H9 (cell line): ENCODE measurements at regions not wholly inside any gene's neighbourhood (a gene's known extent, or its start where the extent isn't known, plus 50 kb on each side); places are given as distances from the start of the nearest gene placed in this dataset.

Experiments used
- DNase-seq: peaks from one replicate; pipeline ENCODE4 v3.0.0-alpha.2; 2017
- H2AFZ ChIP-seq: one replicate; pipeline ENCODE4 v1.6.1; 2013; ENCODE audit warnings: mild to moderate bottlenecking, low read length, control low read depth, moderate library complexity
- H2AK5ac ChIP-seq: 2 replicates; pipeline ENCODE4 v1.6.1; 2013; ENCODE audit warnings: low read length, control low read depth, mixed read lengths; ENCODE audit not compliant: insufficient read length
- H2BK120ac ChIP-seq: one replicate; pipeline ENCODE4 v1.6.1; 2013; ENCODE audit warnings: low read depth, mild to moderate bottlenecking, low read length, control low read depth, inconsistent platforms; ENCODE audit not compliant: poor library complexity, severe bottlenecking
- H2BK12ac ChIP-seq: 2 replicates; pipeline ENCODE4 v1.6.1; 2013; ENCODE audit warnings: low read length, control low read depth, mixed read lengths, low read depth; ENCODE audit not compliant: insufficient read length
- H2BK15ac ChIP-seq: 2 replicates; pipeline ENCODE4 v1.6.1; 2013; ENCODE audit warnings: low read depth, low read length, control low read depth
- H2BK20ac ChIP-seq: one replicate; pipeline ENCODE4 v1.6.1; 2013; ENCODE audit warnings: low read depth, mild to moderate bottlenecking, low read length, control low read depth, inconsistent platforms; ENCODE audit not compliant: poor library complexity, severe bottlenecking
- H2BK5ac ChIP-seq: 2 replicates; pipeline ENCODE4 v1.6.1; 2013; ENCODE audit warnings: low read length, control low read depth, mixed read lengths; ENCODE audit not compliant: insufficient read length
- H3K14ac ChIP-seq: 2 replicates; pipeline ENCODE4 v1.6.1; 2013; ENCODE audit warnings: low read length, control low read depth; ENCODE audit not compliant: insufficient read depth
- H3K18ac ChIP-seq: 2 replicates; pipeline ENCODE4 v1.6.1; 2013; ENCODE audit warnings: low read depth, mild to moderate bottlenecking, mixed read lengths, low read length, control low read depth; ENCODE audit not compliant: insufficient read length
- H3K23ac ChIP-seq: 2 replicates; pipeline ENCODE4 v1.6.1; 2013; ENCODE audit warnings: low read length, control low read depth, mixed read lengths, low read depth; ENCODE audit not compliant: insufficient read length
- H3K23me2 ChIP-seq: 2 replicates; pipeline ENCODE4 v1.6.1; 2013; ENCODE audit warnings: low read depth, mild to moderate bottlenecking, mixed read lengths, low read length, control low read depth; ENCODE audit not compliant: insufficient read length, poor library complexity, severe bottlenecking
- H3K27ac ChIP-seq: 2 replicates; pipeline ENCODE4 v1.5.1; 2013; ENCODE audit warnings: low read length, control low read depth, mixed read lengths, low read depth; ENCODE audit not compliant: insufficient read length
- H3K27me3 ChIP-seq: 2 replicates; pipeline ENCODE4 v1.6.1; 2013; ENCODE audit warnings: low read length, control low read depth, inconsistent platforms; ENCODE audit not compliant: insufficient read depth
- H3K4ac ChIP-seq: 2 replicates; pipeline ENCODE4 v1.6.1; 2013; ENCODE audit warnings: low read depth, mild to moderate bottlenecking, control low read depth, inconsistent platforms, low read length, moderate library complexity
- H3K4me1 ChIP-seq: 2 replicates; pipeline ENCODE4 v1.6.1; 2013; ENCODE audit warnings: low read length, control low read depth, inconsistent platforms; ENCODE audit not compliant: insufficient read depth
- H3K4me2 ChIP-seq: 2 replicates; pipeline ENCODE4 v1.6.1; 2013; ENCODE audit warnings: low read length, control low read depth, mixed read lengths; ENCODE audit not compliant: insufficient read length, insufficient read depth
- H3K56ac ChIP-seq: 2 replicates; pipeline ENCODE4 v1.6.1; 2013; ENCODE audit warnings: low read depth, mild to moderate bottlenecking, mixed read lengths, low read length, control low read depth; ENCODE audit not compliant: insufficient read length
- H3K79me1 ChIP-seq: 2 replicates; pipeline ENCODE4 v1.6.1; 2013; ENCODE audit warnings: low read depth, mild to moderate bottlenecking, moderate library complexity, low read length, control low read depth, inconsistent platforms; ENCODE audit not compliant: insufficient read depth, poor library complexity, severe bottlenecking
- H3K79me2 ChIP-seq: 2 replicates; pipeline ENCODE4 v1.6.1; 2013; ENCODE audit warnings: low read length, control low read depth, inconsistent platforms; ENCODE audit not compliant: insufficient read depth
- H3K9ac ChIP-seq: 2 replicates; pipeline ENCODE4 v1.6.1; 2013; ENCODE audit warnings: low read length, control low read depth, mixed read lengths; ENCODE audit not compliant: insufficient read length; ENCODE audit errors: extremely low read depth
- H3K9me3 ChIP-seq: one replicate; pipeline ENCODE4 v1.6.1; 2013; ENCODE audit warnings: low read depth, low read length, inconsistent platforms; ENCODE audit not compliant: control insufficient read depth
- H3T11ph ChIP-seq: one replicate; pipeline ENCODE4 v1.6.1; 2013; ENCODE audit warnings: mild to moderate bottlenecking, low read length, control low read depth, inconsistent platforms
- H4K20me1 ChIP-seq: one replicate; pipeline ENCODE4 v1.6.1; 2013; ENCODE audit not compliant: control insufficient read depth, insufficient read length, insufficient read depth
- H4K5ac ChIP-seq: 2 replicates; pipeline ENCODE4 v1.6.1; 2013; ENCODE audit warnings: low read depth, mild to moderate bottlenecking, mixed read lengths, low read length, control low read depth; ENCODE audit not compliant: insufficient read length
- H4K8ac ChIP-seq: replicated peaks from 2 replicates; pipeline ENCODE4 v1.6.1; 2013; ENCODE audit warnings: low read length, control low read depth, mixed read lengths, low read depth; ENCODE audit not compliant: insufficient read length
- H4K91ac ChIP-seq: 2 replicates; pipeline ENCODE4 v1.6.1; 2013; ENCODE audit warnings: low read depth, mild to moderate bottlenecking, moderate library complexity, mixed read lengths, low read length, control low read depth; ENCODE audit not compliant: insufficient read length
- H3K27ac Mint-ChIP-seq, 3 experiments: 2 replicates in 2 of 3; 3 replicates in 1 of 3; pipeline ENCODE4 v1.8.0; 2020 to 2021; ENCODE audit warnings: mixed read lengths in 3 of 3, mild to moderate bottlenecking in 1 of 3, moderate library complexity in 1 of 3
- H3K27me3 Mint-ChIP-seq: 2 replicates; pipeline ENCODE4 v1.8.0; 2021; ENCODE audit warnings: low read depth, mild to moderate bottlenecking, moderate library complexity, mixed read lengths
- H3K36me3 Mint-ChIP-seq, 3 experiments: 2 replicates in 2 of 3; 3 replicates in 1 of 3; pipeline ENCODE4 v1.8.0; 2020 to 2021; ENCODE audit warnings: low read depth in 3 of 3, mixed read lengths in 3 of 3; ENCODE audit not compliant: insufficient read depth in 1 of 3
- H3K4me1 Mint-ChIP-seq, 2 experiments: 2 replicates each; pipeline ENCODE4 v1.8.0; 2020; ENCODE audit warnings: mixed read lengths in 2 of 2
- H3K4me3 Mint-ChIP-seq, 2 experiments: 2 replicates in 1 of 2; 3 replicates in 1 of 2; pipeline ENCODE4 v1.8.0; 2020 to 2021; ENCODE audit warnings: mild to moderate bottlenecking in 2 of 2, mixed read lengths in 2 of 2, moderate library complexity in 1 of 2
- H3K9me3 Mint-ChIP-seq, 2 experiments: 2 replicates in 1 of 2; 3 replicates in 1 of 2; pipeline ENCODE4 v1.8.0; 2020; ENCODE audit warnings: mild to moderate bottlenecking in 2 of 2, mixed read lengths in 2 of 2, moderate library complexity in 1 of 2
- CTCF ChIP-seq: fragments of 200-600 bp; sonication (generic); conservative IDR thresholded peaks from 3 replicates; pipeline ENCODE4 v1.8.0; 2021; ENCODE audit warnings: antibody characterized with exemption, mild to moderate bottlenecking
- WGBS: extraction: QIAGEN DNeasy Blood & Tissue Kit; methylation state at CpG from one replicate; pipeline ENCODE4 v1.1.7; 2013; ENCODE audit warnings: missing lambda C conversion rate, low lambda C conversion rate, mixed read lengths; ENCODE audit not compliant: insufficient read length; ENCODE audit errors: extremely low coverage; 5-methylcytosine and 5-hydroxymethylcytosine counted together

- no peak for TF ChIP-seq CTCF
- H3K36me3 Mint-ChIP-seq = no peaks in the 10 kb centered on the region; a peak in 3 of 7 replicates
These were observed 396.2 kb downstream of the ZSWIM6 start for GRCh38 chr5:61728287-61728686.

More at GRCh38 chr5:61728287-61728686, 396.2 kb downstream of the ZSWIM6 start:
- Histone ChIP-seq H3K27ac (no peak overlapping the region), H3K23ac (no peak overlapping the region), H3K9ac (no peak overlapping the region), H3K4ac (no peak overlapping the region), H4K8ac (no peak overlapping the region), H2AFZ (peak overlapping the region; percentile 22), H3K4me2 (no peak overlapping the region), H3T11ph (no peak overlapping the region), H3K18ac (no peak overlapping the region), H3K4me1 (peaks cover 4% of the 10 kb centered on the region; the same call in 1 of the 2 replicates), H3K27me3 (no peaks in the 10 kb centered on the region; the same call in 1 of the 2 replicates), H2BK15ac (no peak overlapping the region), H2BK120ac (no peak overlapping the region), H2BK20ac (no peak overlapping the region), H3K23me2 (no peaks in the 10 kb centered on the region), H3K79me2 (no peaks in the 10 kb centered on the region), H2BK5ac (no peak overlapping the region), H3K14ac (no peak overlapping the region), H2AK5ac (no peak overlapping the region), H2BK12ac (no peak overlapping the region), H3K79me1 (no peaks in the 10 kb centered on the region), H3K56ac (no peak overlapping the region), H4K5ac (no peak overlapping the region), H4K20me1 (no peaks in the 10 kb centered on the region), H3K9me3 (no peaks in the 10 kb centered on the region), H4K91ac (no peak overlapping the region)
- no peaks in the 10 kb centered on the region for H3K9me3 Mint-ChIP-seq
- no peak overlapping the region for H3K4me3 Mint-ChIP-seq
- no peak overlapping the region for H3K27ac Mint-ChIP-seq
- peaks cover 27 to 36% of the 10 kb centered on the region in 2 experiments for H3K4me1 Mint-ChIP-seq
- no peak for DNase-seq
- no CpG with 5 or more reads among the region's 1 CpG for whole genome bisulfite sequencing
- peaks cover 2% of the 10 kb centered on the region; the same call in 1 of the 2 replicates for H3K27me3 Mint-ChIP-seq
